Gastrocnemius medialis (tissue), 4 donors: ENCODE measurements at regions not wholly inside any gene's neighbourhood (a gene's known extent, or its start where the extent isn't known, plus 50 kb on each side); places are given as distances from the start of the nearest gene placed in this dataset.

Experiments
- CTCF ChIP-seq, 5 experiments: fragments of 450-650 bp in 3 of 5; fragments of 200-600 bp in 2 of 5; sonication (generic) in 2 of 5; IDR thresholded peaks in 4 of 5; conservative IDR thresholded peaks in 1 of 5; 1 replicate in 4 of 5; 2 replicates in 1 of 5; pipeline ENCODE4 v1.5.1; 2016 to 2019; ENCODE audit warnings: antibody characterized with exemption in 5 of 5, mild to moderate bottlenecking in 3 of 5, moderate library complexity in 3 of 5
- POLR2A ChIP-seq, 2 donors: fragments of 450-650 bp; IDR thresholded peaks; one replicate each; pipeline ENCODE4 v1.6.1; 2017; ENCODE audit warnings: antibody characterized with exemption in 2 of 2, mild to moderate bottlenecking in 2 of 2, moderate library complexity in 2 of 2

- TF ChIP-seq CTCF (IDR thresholded peaks at IDR 0.05 in 4 of 5, conservative IDR thresholded peaks at IDR 0.05 in 1 of 5), result no peak
- TF ChIP-seq POLR2A (IDR thresholded peaks at IDR 0.05), result no peak
These were observed 67.3 kb upstream of the UCN3 start for GRCh38 chr10:5297466-5297865.
